GM18519 (cell line): ENCODE measurements at regions not wholly inside any gene's neighbourhood (a gene's known extent, or its start where the extent isn't known, plus 50 kb on each side); places are given as distances from the start of the nearest gene placed in this dataset.

Experiments used
- ATAC-seq: cut with Tn5 transposase; IDR thresholded peaks from one replicate; pipeline ENCODE4 v1.9.1; 2021; ENCODE audit warnings: mild to moderate bottlenecking, moderate library complexity; ENCODE audit not compliant: unreplicated experiment, low FRiP score

- ATAC-seq: no peak
These were observed 137.0 kb downstream of the DLEU7 start for GRCh38 chr13:50706505-50706904.

GRCh38 chr13:50707628-50708027 lies 135.9 kb downstream of the DLEU7 start:
- no peak for ATAC-seq

- ATAC-seq: no peak
These were observed 135.0 kb downstream of the DLEU7 start for GRCh38 chr13:50708461-50708860.

GRCh38 chr13:50709058-50709457 lies 134.4 kb downstream of the DLEU7 start:
- no peak for ATAC-seq

DNA sequence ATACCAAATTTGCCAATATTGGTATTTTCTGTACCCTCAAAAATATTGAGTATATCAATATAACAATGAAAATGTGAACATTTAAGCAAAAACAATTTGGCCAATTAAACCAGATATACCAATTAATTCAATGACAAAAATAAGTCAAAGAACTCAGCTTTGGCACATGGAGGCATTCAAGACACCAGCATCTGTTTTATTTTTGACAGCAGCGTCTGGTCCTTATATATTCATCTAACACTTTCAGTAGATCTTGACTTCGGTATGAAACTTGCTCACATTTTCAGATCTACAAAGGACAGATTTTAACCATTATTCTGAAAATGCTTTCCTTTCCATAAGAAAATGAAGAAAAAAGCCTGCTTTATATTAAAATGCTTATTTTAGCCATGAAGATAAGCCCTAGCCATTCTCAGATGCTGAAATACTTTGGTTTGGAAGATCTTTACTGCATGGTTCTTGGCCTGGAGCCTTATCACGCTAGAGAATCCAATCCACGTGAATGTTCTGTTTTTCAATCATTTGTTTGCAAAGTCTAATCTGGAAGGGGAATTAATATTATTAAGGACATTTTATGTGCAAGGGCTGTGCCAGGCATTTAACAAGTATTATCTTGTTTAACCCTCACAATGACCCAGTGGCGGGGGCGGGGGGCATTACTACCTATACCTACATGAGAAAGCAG lies 132.2 kb downstream of the DLEU7 start:
- no peak for ATAC-seq

DNA sequence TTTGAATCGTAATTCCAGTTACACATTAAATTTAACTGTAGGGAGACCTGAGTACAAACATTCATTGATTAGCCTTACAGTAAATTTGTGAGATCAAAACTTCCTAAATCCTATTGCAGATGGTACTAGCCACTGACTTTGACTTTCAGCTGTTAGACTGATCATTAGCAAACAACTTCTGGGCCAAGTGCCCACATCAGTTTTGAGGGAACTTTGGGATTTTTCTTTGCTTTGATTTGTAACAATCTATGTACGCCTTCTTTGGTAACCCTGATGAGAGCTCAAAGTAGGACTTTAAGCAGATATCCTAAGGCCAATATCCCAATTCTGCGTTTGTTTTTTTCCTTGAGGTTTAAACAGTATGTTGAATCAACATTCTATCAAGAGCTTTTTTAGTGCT lies 131.5 kb downstream of the DLEU7 start:
- ATAC-seq: no peak

DNA sequence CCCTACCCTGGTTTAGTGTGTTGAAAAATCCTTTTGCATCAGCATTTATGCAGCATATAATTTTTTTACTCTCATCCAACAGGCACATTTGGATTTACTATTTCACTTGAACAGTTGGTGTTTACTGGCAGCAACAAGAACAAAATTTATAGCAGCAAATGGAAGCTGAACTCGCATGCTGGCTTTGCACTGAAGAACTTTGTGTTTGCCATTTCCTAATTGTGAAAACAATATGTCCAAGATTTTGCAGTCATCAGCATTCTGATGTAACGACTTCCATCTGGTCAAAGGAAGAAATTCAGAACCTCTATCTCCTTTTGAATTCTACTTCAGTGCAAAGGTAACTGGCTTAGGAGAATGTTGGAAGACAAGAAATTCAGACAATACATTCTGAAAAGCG lies 131.0 kb downstream of the DLEU7 start:
- ATAC-seq: no peak

DNA sequence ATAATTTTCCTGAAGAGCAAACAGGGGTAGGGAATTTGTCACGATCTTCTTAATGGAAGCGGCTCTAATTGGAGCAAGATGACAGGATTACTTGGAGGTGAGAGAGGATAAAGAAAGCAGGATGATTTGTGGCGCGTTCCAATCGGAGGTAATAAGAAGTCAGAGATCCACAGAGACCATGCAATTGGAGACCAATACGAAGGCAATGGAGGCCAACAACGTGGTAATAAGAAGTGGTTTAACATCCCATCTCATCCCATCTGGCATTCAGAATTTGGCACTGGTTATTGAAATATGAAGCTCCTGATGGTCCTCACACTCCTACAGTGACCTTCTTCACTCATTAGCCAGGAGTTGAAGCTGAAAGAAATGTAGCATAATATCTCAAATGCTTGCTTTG lies 130.6 kb downstream of the DLEU7 start:
- ATAC-seq: no peak

DNA sequence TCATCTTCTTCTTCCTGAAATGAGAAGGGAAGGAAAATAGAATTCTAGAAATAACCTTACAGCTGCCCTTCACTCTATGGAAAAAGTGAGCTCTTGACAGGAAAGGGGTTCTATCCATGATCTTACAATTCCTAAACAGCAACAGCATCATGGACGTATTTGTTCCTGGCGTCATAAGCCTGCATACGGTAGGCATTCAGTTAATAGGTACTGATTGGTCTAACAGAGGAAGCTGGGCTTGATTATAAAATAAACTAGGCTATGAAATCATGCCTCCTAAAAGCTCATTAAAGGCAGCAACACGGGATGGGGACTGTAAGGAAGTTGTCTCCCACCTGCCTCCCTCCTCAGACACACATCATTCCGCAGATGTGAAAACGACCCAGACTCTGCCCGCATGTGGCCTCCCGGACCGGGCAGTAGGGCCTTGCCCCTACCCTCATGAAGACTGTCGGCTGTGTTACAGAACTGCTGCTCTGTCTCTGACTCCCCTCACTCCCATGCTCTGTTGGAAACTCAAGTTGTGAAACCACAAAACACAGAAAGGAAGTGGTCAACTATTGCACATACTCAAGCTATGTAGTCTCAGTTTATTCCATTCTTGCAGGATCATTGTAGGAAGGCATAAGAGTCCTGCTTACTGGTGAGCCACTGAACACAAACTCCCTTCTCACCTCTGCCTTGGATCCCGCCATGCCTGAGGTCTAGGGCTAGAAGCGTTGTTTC lies 129.8 kb downstream of the DLEU7 start:
- ATAC-seq: peak; percentile 81

GRCh38 chr13:50714891-50715290 lies 128.6 kb downstream of the DLEU7 start:
- no peak for ATAC-seq

GRCh38 chr13:50715402-50716146 lies 127.9 kb downstream of the DLEU7 start:
- no peak for ATAC-seq

- ATAC-seq: no peak
These were observed 122.4 kb downstream of the DLEU7 start for GRCh38 chr13:50720861-50721671.

DNA sequence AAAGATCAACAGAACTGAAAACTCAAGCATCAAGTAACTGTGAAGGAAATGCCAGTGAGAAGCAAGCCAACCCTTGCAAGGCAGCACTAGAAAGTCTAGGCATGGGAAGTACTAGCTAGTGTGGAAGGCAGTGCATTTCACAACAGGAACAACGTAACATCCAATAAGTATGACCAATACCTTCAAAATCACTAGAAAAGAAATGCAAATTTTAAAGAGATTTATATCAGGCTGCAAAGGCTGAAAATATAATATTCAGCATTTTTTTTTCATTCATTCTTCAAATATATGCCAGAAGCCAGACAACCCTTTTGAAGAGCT lies 121.9 kb downstream of the DLEU7 start:
- no peak for ATAC-seq

GRCh38 chr13:50722440-50723125 lies 120.9 kb downstream of the DLEU7 start:
- ATAC-seq: no peak

GRCh38 chr13:50724438-50724837 lies 119.1 kb downstream of the DLEU7 start:
- ATAC-seq: no peak

- no peak for ATAC-seq
These were observed 118.6 kb downstream of the DLEU7 start for GRCh38 chr13:50724913-50725312.

- ATAC-seq: no peak
These were observed 117.3 kb downstream of the DLEU7 start for GRCh38 chr13:50726164-50726563.

DNA sequence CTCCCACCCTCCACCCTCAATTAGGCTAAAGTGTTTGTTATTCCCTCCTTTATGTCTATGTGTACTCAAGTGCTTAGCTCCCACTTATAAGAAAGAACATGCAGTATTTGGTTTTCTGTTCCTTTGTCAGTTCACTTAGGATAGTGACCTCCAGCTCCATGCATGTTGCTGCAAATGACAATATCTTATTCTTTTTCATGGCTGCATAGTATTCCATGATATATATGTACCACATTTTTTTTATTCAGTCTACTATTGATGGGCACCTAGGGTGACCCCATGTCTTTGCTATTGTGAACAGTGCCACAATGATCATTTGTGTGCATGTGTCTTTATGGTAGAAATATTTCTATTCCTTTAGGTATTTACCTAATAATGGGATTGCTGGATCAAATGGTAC lies 114.3 kb downstream of the DLEU7 start:
- no peak for ATAC-seq

DNA sequence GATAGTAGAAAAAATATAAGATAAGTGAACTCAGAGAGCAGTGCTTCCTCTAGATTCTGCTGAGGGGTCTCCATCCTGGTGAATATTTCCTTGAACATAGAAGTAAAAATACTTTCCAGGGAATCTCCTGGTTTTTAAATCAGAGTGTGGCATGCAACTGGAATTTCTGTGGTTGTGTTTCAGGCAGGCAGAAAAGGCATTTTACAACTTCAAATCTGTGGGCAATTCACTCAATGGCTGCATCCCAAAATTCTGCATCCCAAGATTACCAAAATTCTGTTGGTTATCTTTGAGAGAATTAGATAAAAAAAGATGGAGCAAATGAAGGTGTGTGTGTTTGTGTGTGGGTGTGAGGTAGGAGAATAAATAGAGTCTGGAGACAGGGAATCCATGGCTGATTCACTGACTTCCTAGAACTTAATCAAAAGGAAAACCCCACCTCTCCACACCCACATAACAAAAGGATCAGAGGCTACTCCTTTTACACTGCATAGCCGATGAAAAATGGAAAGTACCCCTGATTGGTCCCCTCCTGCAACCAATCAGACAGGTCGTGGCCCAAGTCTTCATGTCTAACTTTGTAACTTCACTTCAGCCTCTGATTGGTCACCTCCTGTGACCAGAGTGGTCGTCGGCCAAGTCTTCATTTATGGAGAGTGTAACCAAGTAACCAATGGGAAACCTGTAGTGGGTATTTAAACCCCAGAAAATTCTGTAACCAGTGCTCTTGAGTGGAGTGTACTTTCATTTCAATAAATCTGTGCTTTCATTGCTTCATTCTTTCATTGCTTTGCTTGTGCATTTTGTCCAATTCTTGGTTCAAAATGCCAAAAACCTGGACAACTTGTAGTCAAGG lies 112.8 kb downstream of the DLEU7 start:
- no peak for ATAC-seq
